WTC11 (cell line): ENCODE measurements at regions not wholly inside any gene's neighbourhood (a gene's known extent, or its start where the extent isn't known, plus 50 kb on each side); places are given as distances from the start of the nearest gene placed in this dataset.

Source experiments
- ATAC-seq: fragments of 200-7000 bp; cut with Tn5 transposase; 2 replicates; pipeline ENCODE4 v1.10.0; 2021; ENCODE audit warnings: mild to moderate bottlenecking, moderate library complexity
- CTCF ChIA-PET: fragments of 300-600 bp; sonication (Branson Sonifier 250); formaldehyde crosslinking; loops from one replicate; lab custom pipeline; 2021; ENCODE audit warnings: antibody characterized with exemption; lab: Charles Lee
- POLR2A ChIA-PET: fragments of 350-600 bp; sonication (Branson Sonifier 250); formaldehyde crosslinking; loops from one replicate; lab custom pipeline; 2021; ENCODE audit warnings: antibody characterized with exemption; lab: Charles Lee
- DNase-seq: peaks from one replicate; pipeline ENCODE4 v3.0.0; 2021; ENCODE audit warnings: low spot score
- H3K27ac Mint-ChIP-seq: 2 replicates; pipeline ENCODE4 v1.8.0; 2021; ENCODE audit warnings: mixed read lengths
- H3K27me3 Mint-ChIP-seq: 2 replicates; pipeline ENCODE4 v1.8.0; 2021; ENCODE audit warnings: low read depth, mild to moderate bottlenecking, moderate library complexity, mixed read lengths
- H3K36me3 Mint-ChIP-seq: 2 replicates; pipeline ENCODE4 v1.8.0; 2021; ENCODE audit warnings: mixed read lengths
- H3K4me1 Mint-ChIP-seq: 2 replicates; pipeline ENCODE4 v1.8.0; 2022; ENCODE audit warnings: mixed read lengths
- H3K4me3 Mint-ChIP-seq: 2 replicates; pipeline ENCODE4 v1.8.0; 2021; ENCODE audit warnings: mild to moderate bottlenecking, moderate library complexity, mixed read lengths
- H3K9me3 Mint-ChIP-seq: 2 replicates; pipeline ENCODE4 v1.8.0; 2021; ENCODE audit warnings: mixed read lengths
- CREM ChIP-seq: sonication (generic); formaldehyde crosslinking; IDR thresholded peaks from 2 replicates; pipeline ENCODE4 v1.8.1; 2022; ENCODE audit warnings: mild to moderate bottlenecking, missing genetic modification reagents, moderate library complexity
- GRHL2 ChIP-seq: fragments of 250-450 bp; sonication (Bioruptor Pico); IDR thresholded peaks from 2 replicates; pipeline ENCODE4 v1.8.0; 2022; ENCODE audit warnings: mild to moderate bottlenecking, moderate library complexity; ENCODE audit not compliant: insufficient replicate concordance, severe bottlenecking
- IRF2 ChIP-seq: sonication (generic); formaldehyde crosslinking; IDR thresholded peaks from 2 replicates; pipeline ENCODE4 v1.8.0; 2022; ENCODE audit warnings: low read depth, missing genetic modification reagents, borderline replicate concordance
- JAZF1 ChIP-seq: fragments of 250-450 bp; sonication (Bioruptor Pico); IDR thresholded peaks from 2 replicates; pipeline ENCODE4 v1.9.0; 2021; ENCODE audit warnings: moderate library complexity, mild to moderate bottlenecking, inconsistent platforms
- JUN ChIP-seq: sonication (generic); formaldehyde crosslinking; IDR thresholded peaks from 2 replicates; pipeline ENCODE4 v1.8.0; 2023; ENCODE audit warnings: mild to moderate bottlenecking, missing genetic modification reagents
- KAT7 ChIP-seq: sonication (generic); formaldehyde crosslinking; IDR thresholded peaks from 2 replicates; pipeline ENCODE4 v1.8.1; 2023; ENCODE audit warnings: missing genetic modification reagents, mild to moderate bottlenecking, borderline replicate concordance
- MYBL2 ChIP-seq: sonication (generic); formaldehyde crosslinking; IDR thresholded peaks from 2 replicates; pipeline ENCODE4 v1.8.1; 2023; ENCODE audit warnings: mild to moderate bottlenecking, moderate library complexity, missing genetic modification reagents
- NFATC4 ChIP-seq: fragments of 250-450 bp; sonication (Bioruptor Pico); IDR thresholded peaks from 2 replicates; pipeline ENCODE4 v1.9.0; 2021; ENCODE audit warnings: mild to moderate bottlenecking
- NFE2L1 ChIP-seq: sonication (generic); formaldehyde crosslinking; IDR thresholded peaks from 2 replicates; pipeline ENCODE4 v1.8.1; 2023; ENCODE audit warnings: missing genetic modification reagents
- NR3C1 ChIP-seq: sonication (generic); formaldehyde crosslinking; conservative IDR thresholded peaks from 2 replicates; pipeline ENCODE4 v1.8.1; 2023; ENCODE audit warnings: low read depth, mild to moderate bottlenecking, missing genetic modification reagents
- PRDM15 ChIP-seq: sonication (generic); formaldehyde crosslinking; IDR thresholded peaks from 2 replicates; pipeline ENCODE4 v1.8.0; 2022; ENCODE audit warnings: missing genetic modification reagents
- SMAD4 ChIP-seq: sonication (generic); formaldehyde crosslinking; IDR thresholded peaks from 2 replicates; pipeline ENCODE4 v1.8.0; 2022; ENCODE audit warnings: mild to moderate bottlenecking, missing genetic modification reagents
- SOX15 ChIP-seq: fragments of 250-450 bp; sonication (Bioruptor Pico); IDR thresholded peaks from 2 replicates; pipeline ENCODE4 v1.9.0; 2021; ENCODE audit warnings: mild to moderate bottlenecking
- SP1 ChIP-seq: sonication (generic); formaldehyde crosslinking; conservative IDR thresholded peaks from 2 replicates; pipeline ENCODE4 v1.8.1; 2022; ENCODE audit warnings: missing genetic modification reagents
- TP53 ChIP-seq: sonication (generic); formaldehyde crosslinking; IDR thresholded peaks from 2 replicates; pipeline ENCODE4 v1.8.1; 2023; ENCODE audit warnings: mild to moderate bottlenecking, missing genetic modification reagents
- USF2 ChIP-seq: sonication (generic); formaldehyde crosslinking; IDR thresholded peaks from 2 replicates; pipeline ENCODE4 v1.8.1; 2023; ENCODE audit warnings: mild to moderate bottlenecking, missing genetic modification reagents, moderate library complexity
- ZNF263 ChIP-seq: sonication (generic); formaldehyde crosslinking; IDR thresholded peaks from 2 replicates; pipeline ENCODE4 v1.8.1; 2022; ENCODE audit warnings: low read depth, mild to moderate bottlenecking, moderate library complexity, missing genetic modification reagents
- ZNF416 ChIP-seq: fragments of 250-450 bp; sonication (Bioruptor Pico); IDR thresholded peaks from 2 replicates; pipeline ENCODE4 v1.9.0; 2021; ENCODE audit warnings: mild to moderate bottlenecking, inconsistent platforms

- Mint-ChIP-seq H3K9me3 (no peaks in the 10 kb centered on the region), H3K36me3 (no peaks in the 10 kb centered on the region), H3K4me3 (no peak overlapping the region), H3K27ac (no peak overlapping the region), H3K27me3 (no peaks in the 10 kb centered on the region), H3K4me1 (peaks cover 14% of the 10 kb centered on the region)
- no peak for DNase-seq
- ChIA-PET POLR2A (no interaction called here), CTCF (interaction anchor here (2.1 kb wide), 1 partner anchor 76 kb away, joined by 8 read pairs; no protein-coding TSS in a partner anchor)
- TF ChIP-seq PRDM15 (CRISPR knock-in tag): no peak
- TF ChIP-seq KAT7 (CRISPR knock-in tag): no peak
- TF ChIP-seq USF2 (CRISPR knock-in tag): no peak
- TF ChIP-seq ZNF263 (CRISPR knock-in tag): no peak
- TF ChIP-seq TP53 (CRISPR knock-in tag): no peak
- TF ChIP-seq, all 79 proteins: peak for 0
- no peak for ATAC-seq
Measured at GRCh38 chr13:37945651-37946575, 76.3 kb upstream of the TRPC4 start.

- DNase-seq (no peak), ATAC-seq (peak; percentile 50)
- ChIA-PET POLR2A (no interaction called here), CTCF (interaction anchor here (2.1 kb wide), 1 partner anchor 75 kb away, joined by 8 read pairs; no protein-coding TSS in a partner anchor)
- no peaks in the 10 kb centered on the region for H3K9me3 Mint-ChIP-seq
- TF ChIP-seq NFE2L1 (CRISPR knock-in tag): no peak
- TF ChIP-seq MYBL2 (CRISPR knock-in tag): no peak
- no peak for TF ChIP-seq JUN (CRISPR knock-in tag)
- TF ChIP-seq JAZF1 (CRISPR knock-in tag): no peak
- TF ChIP-seq GRHL2 (CRISPR knock-in tag): no peak
- no peak for TF ChIP-seq NFATC4
- no peak for TF ChIP-seq SP1 (CRISPR knock-in tag)
- no peak for TF ChIP-seq NR3C1
- no peak for TF ChIP-seq SMAD4 (CRISPR knock-in tag)
- TF ChIP-seq CREM (CRISPR knock-in tag): no peak
- no peak for TF ChIP-seq ZNF416 (CRISPR knock-in tag)
- TF ChIP-seq IRF2: no peak
- TF ChIP-seq SOX15 (CRISPR knock-in tag): no peak
- peak overlapping the region; percentile 50; the same call in 1 of the 2 replicates for H3K27ac Mint-ChIP-seq
- no peaks in the 10 kb centered on the region for H3K36me3 Mint-ChIP-seq
- no peaks in the 10 kb centered on the region for H3K27me3 Mint-ChIP-seq
- peaks cover 15% of the 10 kb centered on the region for H3K4me1 Mint-ChIP-seq
- H3K4me3 Mint-ChIP-seq: no peak overlapping the region
Measured at GRCh38 chr13:37944869-37945442, 75.4 kb upstream of the TRPC4 start.
